CD4-positive, alpha-beta T cell treated with Interleukin-12 subunit alpha and Interleukin-12 subunit beta, for 1 hour (primary cell): ENCODE measurements at regions not wholly inside any gene's neighbourhood (a gene's known extent, or its start where the extent isn't known, plus 50 kb on each side); places are given as distances from the start of the nearest gene placed in this dataset.

ENCODE experiments used
- DNase-seq: peaks from one replicate; pipeline ENCODE4 v3.0.0-alpha.2; 2020

- no peak for DNase-seq
These were observed 202.1 kb downstream of the NXPE2 start for GRCh38 chr11:114880442-114880841.

- no peak for DNase-seq
These were observed 205.1 kb downstream of the NXPE2 start for GRCh38 chr11:114883472-114883871.

- no peak for DNase-seq
These were observed 208.4 kb downstream of the NXPE2 start for GRCh38 chr11:114886644-114887265.

GRCh38 chr11:114889594-114890011 is 211.3 kb downstream of the NXPE2 start:
- DNase-seq: no peak

- no peak for DNase-seq
These were observed 211.7 kb downstream of the NXPE2 start for GRCh38 chr11:114890038-114890437.

- DNase-seq: no peak
These were observed 213.6 kb downstream of the NXPE2 start for GRCh38 chr11:114891911-114892310.

- DNase-seq: no peak
These were observed 214.3 kb downstream of the NXPE2 start for GRCh38 chr11:114892381-114893197.

- DNase-seq: no peak
These were observed 215.0 kb downstream of the NXPE2 start for GRCh38 chr11:114893329-114893728.

- no peak for DNase-seq
These were observed 218.3 kb downstream of the NXPE2 start for GRCh38 chr11:114896594-114896993.

GRCh38 chr11:114909866-114910265 is 231.5 kb downstream of the NXPE2 start:
- DNase-seq: no peak

GRCh38 chr11:114912826-114913225 is 234.5 kb downstream of the NXPE2 start:
- no peak for DNase-seq

- no peak for DNase-seq
These were observed 236.1 kb downstream of the NXPE2 start for GRCh38 chr11:114914231-114915005.

- no peak for DNase-seq
These were observed 237.8 kb downstream of the NXPE2 start for GRCh38 chr11:114915871-114916805.

- no peak for DNase-seq
These were observed 240.0 kb downstream of the NXPE2 start for GRCh38 chr11:114918286-114918685.

- DNase-seq: no peak
These were observed 243.4 kb downstream of the NXPE2 start for GRCh38 chr11:114921697-114922096.

GRCh38 chr11:114924042-114924441 is 245.7 kb downstream of the NXPE2 start:
- DNase-seq: no peak

- no peak for DNase-seq
These were observed 247.3 kb downstream of the NXPE2 start for GRCh38 chr11:114925591-114925990.

GRCh38 chr11:114928260-114928870 is 250.0 kb downstream of the NXPE2 start:
- no peak for DNase-seq

GRCh38 chr11:114929351-114930000 is 251.1 kb downstream of the NXPE2 start:
- no peak for DNase-seq

- no peak for DNase-seq
These were observed 260.5 kb downstream of the NXPE2 start for GRCh38 chr11:114938799-114939198.

GRCh38 chr11:114942207-114942606 is 263.9 kb downstream of the NXPE2 start:
- DNase-seq: no peak
